Neural crest cell (in vitro differentiated cells): ENCODE measurements at regions not wholly inside any gene's neighbourhood (a gene's known extent, or its start where the extent isn't known, plus 50 kb on each side); places are given as distances from the start of the nearest gene placed in this dataset.
"Not testable (repeated sequence)": the region's sequence is repeated elsewhere in the genome, so short reads cannot be mapped to it uniquely, and the experiment has no call there.

Source experiments
- DNase-seq: peaks from one replicate; pipeline ENCODE4 v3.0.0; 2021; ENCODE audit warnings: low read depth, mixed read lengths, low spot score
- H3K27ac Mint-ChIP-seq: one replicate; pipeline ENCODE4 v1.8.0; 2021; ENCODE audit warnings: mild to moderate bottlenecking, mixed read lengths; ENCODE audit not compliant: unreplicated experiment
- H3K27me3 Mint-ChIP-seq: 2 replicates; pipeline ENCODE4 v1.8.0; 2021; ENCODE audit warnings: low read depth, mild to moderate bottlenecking, mixed read lengths
- H3K36me3 Mint-ChIP-seq: 2 replicates; pipeline ENCODE4 v1.8.0; 2021; ENCODE audit warnings: low read depth, mild to moderate bottlenecking, mixed read lengths
- H3K4me1 Mint-ChIP-seq: 2 replicates; pipeline ENCODE4 v1.8.0; 2021; ENCODE audit warnings: mixed read lengths
- H3K4me3 Mint-ChIP-seq: one replicate; pipeline ENCODE4 v1.8.0; 2021; ENCODE audit warnings: mild to moderate bottlenecking, mixed read lengths
- H3K9me3 Mint-ChIP-seq: 2 replicates; pipeline ENCODE4 v1.8.0; 2021; ENCODE audit warnings: mixed read lengths
- TF ChIP-seq, protein P1 (sequence below): fragments of 200-600 bp; sonication (generic); conservative IDR thresholded peaks from 2 replicates; pipeline ENCODE4 v1.5.0; 2021; ENCODE audit warnings: antibody characterized with exemption, mild to moderate bottlenecking

- Mint-ChIP-seq H3K27ac (no peak overlapping the region), H3K27me3 (peaks cover 1% of the 10 kb centered on the region), H3K4me1 (no peaks in the 10 kb centered on the region), H3K9me3 (no peaks in the 10 kb centered on the region), H3K36me3 (no peaks in the 10 kb centered on the region), H3K4me3 (no peak overlapping the region)
- TF ChIP-seq, protein P1, sequence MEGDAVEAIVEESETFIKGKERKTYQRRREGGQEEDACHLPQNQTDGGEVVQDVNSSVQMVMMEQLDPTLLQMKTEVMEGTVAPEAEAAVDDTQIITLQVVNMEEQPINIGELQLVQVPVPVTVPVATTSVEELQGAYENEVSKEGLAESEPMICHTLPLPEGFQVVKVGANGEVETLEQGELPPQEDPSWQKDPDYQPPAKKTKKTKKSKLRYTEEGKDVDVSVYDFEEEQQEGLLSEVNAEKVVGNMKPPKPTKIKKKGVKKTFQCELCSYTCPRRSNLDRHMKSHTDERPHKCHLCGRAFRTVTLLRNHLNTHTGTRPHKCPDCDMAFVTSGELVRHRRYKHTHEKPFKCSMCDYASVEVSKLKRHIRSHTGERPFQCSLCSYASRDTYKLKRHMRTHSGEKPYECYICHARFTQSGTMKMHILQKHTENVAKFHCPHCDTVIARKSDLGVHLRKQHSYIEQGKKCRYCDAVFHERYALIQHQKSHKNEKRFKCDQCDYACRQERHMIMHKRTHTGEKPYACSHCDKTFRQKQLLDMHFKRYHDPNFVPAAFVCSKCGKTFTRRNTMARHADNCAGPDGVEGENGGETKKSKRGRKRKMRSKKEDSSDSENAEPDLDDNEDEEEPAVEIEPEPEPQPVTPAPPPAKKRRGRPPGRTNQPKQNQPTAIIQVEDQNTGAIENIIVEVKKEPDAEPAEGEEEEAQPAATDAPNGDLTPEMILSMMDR: no peak
- DNase-seq: no peak
Measured at GRCh38 chr9:104302775-104303174, 201.3 kb upstream of the OR13F1 start.

- no peaks in the 10 kb centered on the region for H3K36me3 Mint-ChIP-seq
- no peaks in the 10 kb centered on the region for H3K4me1 Mint-ChIP-seq
- no peak overlapping the region for H3K27ac Mint-ChIP-seq
- no peak for DNase-seq
- H3K4me3 Mint-ChIP-seq: no peak overlapping the region
- H3K27me3 Mint-ChIP-seq: peaks cover 2% of the 10 kb centered on the region
- H3K9me3 Mint-ChIP-seq: no peaks in the 10 kb centered on the region
- TF ChIP-seq, protein P1: no peak
Measured at GRCh38 chr9:104304925-104305324, 199.1 kb upstream of the OR13F1 start.

GRCh38 chr9:104313396-104314110, 190.5 kb upstream of the OR13F1 start:
- H3K9me3 Mint-ChIP-seq: peaks cover 3% of the 10 kb centered on the region
- H3K27ac Mint-ChIP-seq: no peak overlapping the region
- TF ChIP-seq, protein P1: no peak
- no peaks in the 10 kb centered on the region for H3K27me3 Mint-ChIP-seq
- DNase-seq: no peak
- no peaks in the 10 kb centered on the region for H3K4me1 Mint-ChIP-seq
- H3K36me3 Mint-ChIP-seq: no peaks in the 10 kb centered on the region
- no peak overlapping the region for H3K4me3 Mint-ChIP-seq

DNA sequence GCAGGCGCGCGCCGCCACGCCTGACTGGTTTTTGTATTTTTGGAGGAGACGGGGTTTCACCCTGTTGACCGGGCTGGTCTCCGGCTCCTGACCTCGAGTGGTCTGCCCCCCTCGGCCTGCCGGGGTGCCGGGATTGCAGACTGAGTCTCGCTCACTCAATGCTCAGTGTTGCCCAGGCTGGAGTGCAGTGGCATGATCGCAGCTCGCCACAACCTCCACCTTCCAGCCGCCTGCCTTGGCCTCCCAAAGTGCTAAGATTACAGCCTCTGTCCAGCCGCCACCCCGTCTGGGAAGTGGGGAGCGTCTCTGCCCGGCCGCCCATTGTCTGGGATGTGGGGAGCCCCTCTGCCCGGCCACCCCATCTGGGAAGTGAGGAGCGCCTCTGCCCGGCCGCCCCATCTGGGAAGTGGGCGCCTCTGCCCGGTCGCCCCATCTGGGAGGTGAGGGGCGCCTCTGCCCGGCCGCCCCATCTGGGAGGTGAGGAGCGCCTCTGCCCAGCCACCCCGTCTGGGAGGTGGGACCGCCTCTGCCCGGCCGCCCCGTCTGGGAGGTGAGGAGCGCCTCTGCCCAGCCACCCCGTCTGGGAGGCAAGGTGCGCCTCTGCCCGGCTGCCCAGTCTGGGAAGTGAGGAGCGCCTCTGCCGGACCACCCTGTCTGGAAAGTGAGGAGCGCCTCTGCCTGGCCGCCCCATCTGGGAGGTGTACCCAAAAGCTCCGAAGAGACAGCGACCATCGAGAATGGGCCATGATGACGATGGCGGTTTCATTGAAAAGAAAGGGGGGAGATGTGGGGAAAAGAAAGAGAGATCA, 187.7 kb upstream of the OR13F1 start:
- H3K27me3 Mint-ChIP-seq, H3K4me1 Mint-ChIP-seq, H3K9me3 Mint-ChIP-seq, H3K36me3 Mint-ChIP-seq, DNase-seq, H3K4me3 Mint-ChIP-seq, H3K27ac Mint-ChIP-seq: not testable (repeated sequence)

GRCh38 chr9:104319198-104319597, 184.9 kb upstream of the OR13F1 start:
- DNase-seq: no peak
- Mint-ChIP-seq H3K9me3 (peaks cover 3% of the 10 kb centered on the region), H3K36me3 (no peaks in the 10 kb centered on the region), H3K27me3 (no peaks in the 10 kb centered on the region), H3K4me1 (no peaks in the 10 kb centered on the region), H3K4me3 (no peak overlapping the region), H3K27ac (no peak overlapping the region)
- TF ChIP-seq, protein P1: no peak

GRCh38 chr9:104319685-104320084, 184.4 kb upstream of the OR13F1 start:
- TF ChIP-seq, protein P1: no peak
- no peak for DNase-seq
- no peaks in the 10 kb centered on the region for H3K27me3 Mint-ChIP-seq
- H3K4me3 Mint-ChIP-seq: no peak overlapping the region
- H3K9me3 Mint-ChIP-seq: peaks cover 3% of the 10 kb centered on the region
- H3K4me1 Mint-ChIP-seq: no peaks in the 10 kb centered on the region
- H3K36me3 Mint-ChIP-seq: no peaks in the 10 kb centered on the region
- no peak overlapping the region for H3K27ac Mint-ChIP-seq
